H1 (cell line): ENCODE measurements at regions not wholly inside any gene's neighbourhood (a gene's known extent, or its start where the extent isn't known, plus 50 kb on each side); places are given as distances from the start of the nearest gene placed in this dataset.

Experiments
- CBX5 ChIP-seq: fragments of 300-800, 300-1000 bp; sonication (generic); IDR thresholded peaks from 2 replicates; pipeline ENCODE4 v1.7.1; 2016; ENCODE audit warnings: antibody characterized with exemption, low read length, low read depth
- EP300 ChIP-seq, 2 experiments: IDR thresholded peaks; 1 replicate in 1 of 2; 2 replicates in 1 of 2; pipeline ENCODE4 v1.6.1; 2011 to 2012; ENCODE audit warnings: low read depth in 2 of 2, low read length in 2 of 2, mild to moderate bottlenecking in 2 of 2, borderline replicate concordance in 1 of 2, inconsistent platforms in 1 of 2, moderate library complexity in 1 of 2
- RFX5 ChIP-seq: IDR thresholded peaks from 2 replicates; pipeline ENCODE4 v1.6.1; 2011; ENCODE audit warnings: low read depth, low read length, improper control_type of control experiment, borderline replicate concordance
- SIN3A ChIP-seq, 2 experiments: IDR thresholded peaks in 1 of 2; conservative IDR thresholded peaks in 1 of 2; 2 replicates each; pipeline ENCODE4 v1.6.1; 2011 to 2012; ENCODE audit warnings: low read length in 2 of 2, improper control_type of control experiment in 1 of 2, low read depth in 1 of 2, mild to moderate bottlenecking in 1 of 2
- SIX5 ChIP-seq: IDR thresholded peaks from 2 replicates; pipeline ENCODE4 v1.6.1; 2011; ENCODE audit warnings: mild to moderate bottlenecking, low read depth, low read length
- SP2 ChIP-seq: IDR thresholded peaks from 2 replicates; pipeline ENCODE4 v1.6.1; 2012; ENCODE audit warnings: mild to moderate bottlenecking, low read length, inconsistent platforms
- SP4 ChIP-seq: IDR thresholded peaks from 2 replicates; pipeline ENCODE4 v1.6.1; 2012; ENCODE audit warnings: low read length, inconsistent platforms

GRCh38 chr7:159263430-159263829, 118.8 kb upstream of the VIPR2 start (continued):
- TF ChIP-seq SIN3A (conservative IDR thresholded peaks at IDR 0.05 in 1 of 2, IDR thresholded peaks at IDR 0.05 in 1 of 2; ENCODE audit: low read depth in 1 of 2, low read length in 2 of 2) (no peak), EP300 (IDR thresholded peaks at IDR 0.05; ENCODE audit: borderline replicate concordance in 1 of 2, low read depth in 2 of 2, low read length in 2 of 2) (no peak), SP2 (no peak), SP4 (no peak), RFX5 (no peak), SIX5 (no peak), CBX5 (no peak)
